ENCODE measurements at regions not wholly inside any gene's neighbourhood (a gene's known extent, or its start where the extent isn't known, plus 50 kb on each side); places are given as distances from the start of the nearest gene placed in this dataset.

- H3K9ac ChIP-seq (ENCODE audit: low read length in 2 of 2) = peak overlapping the region; percentile 59 to 69
- H3K4me3 ChIP-seq (ENCODE audit: low read length in 2 of 2) = peak overlapping the region in 1 of 2 donors; percentile 15
- H3K27ac ChIP-seq (ENCODE audit: low read length) = peak overlapping the region; percentile 98
- H3K27me3 ChIP-seq (ENCODE audit: control insufficient read depth in 1 of 2, insufficient read depth in 2 of 2, low read length in 2 of 2) = no peaks in the 10 kb centered on the region
- peaks cover 53% of the 10 kb centered on the region for H3K4me1 ChIP-seq (ENCODE audit: control insufficient read depth, insufficient read depth, low read length)
- no peaks in the 10 kb centered on the region for H3K36me3 ChIP-seq (ENCODE audit: control insufficient read depth in 2 of 2, insufficient read depth in 2 of 2, low read length in 2 of 2)
- no peaks in the 10 kb centered on the region for H3K9me3 ChIP-seq (ENCODE audit: control insufficient read depth in 2 of 2, low read length in 2 of 2)
Measured at GRCh38 chr1:234987415-234988154, 141.1 kb downstream of the TOMM20 start.

- Histone ChIP-seq H3K27me3 (ENCODE audit: control insufficient read depth in 1 of 2, insufficient read depth in 2 of 2, low read length in 2 of 2) (no peaks in the 10 kb centered on the region), H3K4me3 (ENCODE audit: low read length in 2 of 2) (no peak overlapping the region), H3K9ac (ENCODE audit: low read length in 2 of 2) (peak overlapping the region; percentile 59 to 64), H3K9me3 (ENCODE audit: control insufficient read depth in 2 of 2, low read length in 2 of 2) (no peaks in the 10 kb centered on the region), H3K27ac (ENCODE audit: low read length) (peak overlapping the region; percentile 98), H3K36me3 (ENCODE audit: control insufficient read depth in 2 of 2, insufficient read depth in 2 of 2, low read length in 2 of 2) (no peaks in the 10 kb centered on the region), H3K4me1 (ENCODE audit: control insufficient read depth, insufficient read depth, low read length) (peaks cover 53% of the 10 kb centered on the region)
Measured at GRCh38 chr1:234986750-234987414, 141.8 kb downstream of the TOMM20 start.

- peak overlapping the region; percentile 98 for H3K27ac ChIP-seq (ENCODE audit: low read length)
- H3K4me3 ChIP-seq (ENCODE audit: low read length in 2 of 2) = peak overlapping the region in 1 of 2 donors; percentile 29
- H3K4me1 ChIP-seq (ENCODE audit: control insufficient read depth, insufficient read depth, low read length) = peaks cover 62% of the 10 kb centered on the region
- no peaks in the 10 kb centered on the region for H3K36me3 ChIP-seq (ENCODE audit: control insufficient read depth in 2 of 2, insufficient read depth in 2 of 2, low read length in 2 of 2)
- H3K9ac ChIP-seq (ENCODE audit: low read length in 2 of 2) = no peak overlapping the region
- no peaks in the 10 kb centered on the region for H3K27me3 ChIP-seq (ENCODE audit: control insufficient read depth in 1 of 2, insufficient read depth in 2 of 2, low read length in 2 of 2)
- H3K9me3 ChIP-seq (ENCODE audit: control insufficient read depth in 2 of 2, low read length in 2 of 2) = no peaks in the 10 kb centered on the region
Measured at GRCh38 chr1:234985516-234986294, 142.9 kb downstream of the TOMM20 start.

GRCh38 chr1:234985007-234985370 is 143.6 kb downstream of the TOMM20 start:
- H3K27me3 ChIP-seq (ENCODE audit: control insufficient read depth in 1 of 2, insufficient read depth in 2 of 2, low read length in 2 of 2) = no peaks in the 10 kb centered on the region
- peaks cover 65% of the 10 kb centered on the region for H3K4me1 ChIP-seq (ENCODE audit: control insufficient read depth, insufficient read depth, low read length)
- H3K9me3 ChIP-seq (ENCODE audit: control insufficient read depth in 2 of 2, low read length in 2 of 2) = no peaks in the 10 kb centered on the region
- H3K36me3 ChIP-seq (ENCODE audit: control insufficient read depth in 2 of 2, insufficient read depth in 2 of 2, low read length in 2 of 2) = no peaks in the 10 kb centered on the region
- H3K9ac ChIP-seq (ENCODE audit: low read length in 2 of 2) = peak overlapping the region; percentile 1 to 13
- H3K27ac ChIP-seq (ENCODE audit: low read length) = peak overlapping the region; percentile 98
- H3K4me3 ChIP-seq (ENCODE audit: low read length in 2 of 2) = peak overlapping the region in 1 of 2 donors; percentile 29

- H3K27me3 ChIP-seq (ENCODE audit: control insufficient read depth in 1 of 2, insufficient read depth in 2 of 2, low read length in 2 of 2) = no peaks in the 10 kb centered on the region
- peak overlapping the region; percentile 98 for H3K27ac ChIP-seq (ENCODE audit: low read length)
- H3K4me3 ChIP-seq (ENCODE audit: low read length in 2 of 2) = no peak overlapping the region
- no peaks in the 10 kb centered on the region for H3K9me3 ChIP-seq (ENCODE audit: control insufficient read depth in 2 of 2, low read length in 2 of 2)
- H3K4me1 ChIP-seq (ENCODE audit: control insufficient read depth, insufficient read depth, low read length) = peaks cover 66% of the 10 kb centered on the region
- H3K9ac ChIP-seq (ENCODE audit: low read length in 2 of 2) = no peak overlapping the region
- no peaks in the 10 kb centered on the region for H3K36me3 ChIP-seq (ENCODE audit: control insufficient read depth in 2 of 2, insufficient read depth in 2 of 2, low read length in 2 of 2)
Measured at GRCh38 chr1:234983564-234984238, 144.9 kb downstream of the TOMM20 start.

GRCh38 chr1:234981758-234982157 is 146.9 kb downstream of the TOMM20 start:
- Histone ChIP-seq H3K27ac (ENCODE audit: low read length) (peak overlapping the region; percentile 96), H3K36me3 (ENCODE audit: control insufficient read depth in 2 of 2, insufficient read depth in 2 of 2, low read length in 2 of 2) (no peaks in the 10 kb centered on the region), H3K4me1 (ENCODE audit: control insufficient read depth, insufficient read depth, low read length) (peaks cover 62% of the 10 kb centered on the region), H3K27me3 (ENCODE audit: control insufficient read depth in 1 of 2, insufficient read depth in 2 of 2, low read length in 2 of 2) (no peaks in the 10 kb centered on the region), H3K9ac (ENCODE audit: low read length in 2 of 2) (peak overlapping the region in 1 of 2 donors; percentile 13), H3K4me3 (ENCODE audit: low read length in 2 of 2) (no peak overlapping the region), H3K9me3 (ENCODE audit: control insufficient read depth in 2 of 2, low read length in 2 of 2) (no peaks in the 10 kb centered on the region)

- H3K4me3 ChIP-seq (ENCODE audit: low read length in 2 of 2) = peak overlapping the region in 1 of 2 donors; percentile 52
- no peaks in the 10 kb centered on the region for H3K27me3 ChIP-seq (ENCODE audit: control insufficient read depth in 1 of 2, insufficient read depth in 2 of 2, low read length in 2 of 2)
- H3K9me3 ChIP-seq (ENCODE audit: control insufficient read depth in 2 of 2, low read length in 2 of 2) = no peaks in the 10 kb centered on the region
- peak overlapping the region; percentile 54 to 75 for H3K9ac ChIP-seq (ENCODE audit: low read length in 2 of 2)
- peak overlapping the region; percentile 96 for H3K27ac ChIP-seq (ENCODE audit: low read length)
- no peaks in the 10 kb centered on the region for H3K36me3 ChIP-seq (ENCODE audit: control insufficient read depth in 2 of 2, insufficient read depth in 2 of 2, low read length in 2 of 2)
- H3K4me1 ChIP-seq (ENCODE audit: control insufficient read depth, insufficient read depth, low read length) = peaks cover 68% of the 10 kb centered on the region
Measured at GRCh38 chr1:234980645-234981396, 147.8 kb downstream of the TOMM20 start.

GRCh38 chr1:234980291-234980644 is 148.4 kb downstream of the TOMM20 start:
- Histone ChIP-seq H3K36me3 (ENCODE audit: control insufficient read depth in 2 of 2, insufficient read depth in 2 of 2, low read length in 2 of 2) (no peaks in the 10 kb centered on the region), H3K9ac (ENCODE audit: low read length in 2 of 2) (peak overlapping the region; percentile 54 to 75)

GRCh38 chr1:234979296-234980279 is 149.0 kb downstream of the TOMM20 start:
- no peaks in the 10 kb centered on the region for H3K27me3 ChIP-seq (ENCODE audit: control insufficient read depth in 1 of 2, insufficient read depth in 2 of 2, low read length in 2 of 2)
- H3K4me1 ChIP-seq (ENCODE audit: control insufficient read depth, insufficient read depth, low read length) = peaks cover 58% of the 10 kb centered on the region
- peak overlapping the region in 1 of 2 donors; percentile 22 for H3K4me3 ChIP-seq (ENCODE audit: low read length in 2 of 2)
- H3K27ac ChIP-seq (ENCODE audit: low read length) = peak overlapping the region; percentile 96
- peak overlapping the region; percentile 2 to 54 for H3K9ac ChIP-seq (ENCODE audit: low read length in 2 of 2)
- H3K36me3 ChIP-seq (ENCODE audit: control insufficient read depth in 2 of 2, insufficient read depth in 2 of 2, low read length in 2 of 2) = no peaks in the 10 kb centered on the region
- H3K9me3 ChIP-seq (ENCODE audit: control insufficient read depth in 2 of 2, low read length in 2 of 2) = no peaks in the 10 kb centered on the region

More at GRCh38 chr1:234980291-234980644, 148.4 kb downstream of the TOMM20 start:
- Histone ChIP-seq H3K27ac (ENCODE audit: low read length) (peak overlapping the region; percentile 96), H3K27me3 (ENCODE audit: control insufficient read depth in 1 of 2, insufficient read depth in 2 of 2, low read length in 2 of 2) (no peaks in the 10 kb centered on the region), H3K4me3 (ENCODE audit: low read length in 2 of 2) (peak overlapping the region in 1 of 2 donors; percentile 52), H3K9me3 (ENCODE audit: control insufficient read depth in 2 of 2, low read length in 2 of 2) (no peaks in the 10 kb centered on the region), H3K4me1 (ENCODE audit: control insufficient read depth, insufficient read depth, low read length) (peaks cover 63% of the 10 kb centered on the region)
